HT-29 (cell line): ENCODE measurements at regions not wholly inside any gene's neighbourhood (a gene's known extent, or its start where the extent isn't known, plus 50 kb on each side); places are given as distances from the start of the nearest gene placed in this dataset.
A peak's percentile ranks its signal among the peaks of the same experiment; 100 is the strongest.

Experiments
- DNase-seq: peaks from one replicate; pipeline ENCODE4 v3.0.0-alpha.2; 2015; ENCODE audit warnings: low spot score

DNA sequence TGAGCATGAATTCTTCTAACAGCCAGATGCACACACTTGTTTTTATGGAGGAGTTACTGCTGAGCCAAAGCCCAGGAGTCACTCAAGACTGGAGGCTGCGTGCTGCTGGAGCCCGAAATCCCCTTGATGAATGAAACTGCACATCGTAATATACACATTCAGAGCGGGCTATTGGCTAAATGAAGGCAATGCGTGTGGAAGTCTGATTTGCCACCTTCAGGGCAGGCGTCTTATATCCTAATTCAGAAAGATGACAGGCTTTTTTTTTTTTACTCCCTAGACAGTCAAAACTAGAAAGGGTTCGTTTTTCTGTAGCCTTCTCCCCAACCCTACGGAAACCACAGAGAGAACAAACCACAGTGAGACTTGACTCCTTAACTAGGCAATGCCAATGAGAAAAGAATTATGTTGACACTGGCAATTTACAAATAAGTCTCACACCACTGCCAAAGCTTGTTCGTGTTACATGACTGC is 227.2 kb upstream of the KLF14 start:
- DNase-seq, result peak; percentile 75

DNA sequence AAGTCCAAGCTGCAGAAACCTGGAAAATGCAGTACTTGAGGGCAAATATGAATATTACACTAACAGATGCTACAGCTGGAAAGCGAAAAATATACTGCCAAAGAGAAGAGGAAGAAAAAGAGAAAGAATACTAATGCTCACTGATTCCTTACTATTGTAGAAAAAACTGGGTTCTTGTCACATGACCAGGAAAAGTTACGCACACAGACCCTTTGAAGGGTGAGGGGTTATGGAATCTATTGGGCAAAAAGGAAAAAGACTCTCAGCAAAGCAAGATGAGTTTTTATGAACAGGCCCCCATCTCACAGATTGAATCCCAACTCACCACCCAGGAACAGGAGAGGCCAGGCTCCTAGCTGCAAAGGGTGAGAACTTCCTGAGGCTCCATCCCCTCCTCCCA is 228.1 kb upstream of the KLF14 start:
- no peak for DNase-seq

DNA sequence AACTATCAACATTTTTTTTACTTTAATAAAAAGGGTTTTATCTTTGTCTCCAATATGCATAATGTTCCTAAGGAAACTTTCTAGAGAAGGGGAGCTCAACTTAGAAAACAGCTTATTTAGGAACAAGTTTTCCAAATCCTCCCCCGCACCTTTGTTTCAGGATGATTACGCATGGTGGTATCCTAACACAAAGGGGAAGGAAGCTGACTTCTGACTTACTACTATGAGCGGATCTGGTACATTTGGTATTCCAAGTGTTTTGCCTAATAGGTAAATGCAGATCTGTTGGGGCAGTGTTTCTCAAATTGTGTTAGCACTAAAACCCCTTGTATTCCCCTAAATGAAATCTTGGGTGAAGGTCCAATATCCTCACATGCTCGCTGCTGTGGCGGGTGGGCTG is 229.3 kb upstream of the KLF14 start:
- no peak for DNase-seq

- no peak for DNase-seq
These were observed 231.5 kb upstream of the KLF14 start for GRCh38 chr7:130965515-130965914.

DNA sequence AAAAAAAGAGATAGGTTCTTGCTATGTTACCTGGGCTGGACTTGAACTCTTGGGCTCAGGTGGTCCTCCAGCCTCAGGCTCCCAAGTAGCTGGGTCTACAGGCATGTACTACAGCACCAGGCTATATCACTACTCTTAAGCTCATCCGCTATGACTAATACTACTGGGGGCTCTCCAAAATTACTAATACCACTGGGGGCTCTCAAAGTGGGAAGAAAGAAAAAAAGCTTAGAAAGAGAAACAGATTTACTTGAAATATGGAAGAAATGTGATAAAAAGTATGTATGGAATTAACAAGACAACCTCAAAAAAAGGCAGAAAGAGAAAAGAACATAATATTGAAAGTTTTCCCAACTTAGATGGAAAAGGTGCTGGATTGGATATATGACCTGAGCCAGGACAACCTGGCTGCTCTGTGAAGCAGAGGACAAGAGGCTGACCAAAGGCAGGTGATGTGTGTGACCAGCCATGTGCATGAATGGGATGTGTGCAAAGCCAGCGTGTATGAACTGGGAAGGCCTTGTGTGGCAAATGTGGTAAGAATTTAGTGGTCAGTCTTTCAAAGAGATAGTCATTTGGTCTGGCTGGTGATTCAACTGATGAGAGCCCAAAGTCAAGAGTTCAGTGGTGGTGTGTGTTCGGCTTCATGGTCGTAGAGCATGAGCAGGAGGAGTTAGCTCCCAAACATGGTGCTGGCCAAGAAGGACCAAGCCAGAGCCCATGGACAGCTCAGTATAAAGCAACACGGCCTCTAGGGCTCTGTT is 232.4 kb upstream of the KLF14 start:
- DNase-seq, result no peak

DNA sequence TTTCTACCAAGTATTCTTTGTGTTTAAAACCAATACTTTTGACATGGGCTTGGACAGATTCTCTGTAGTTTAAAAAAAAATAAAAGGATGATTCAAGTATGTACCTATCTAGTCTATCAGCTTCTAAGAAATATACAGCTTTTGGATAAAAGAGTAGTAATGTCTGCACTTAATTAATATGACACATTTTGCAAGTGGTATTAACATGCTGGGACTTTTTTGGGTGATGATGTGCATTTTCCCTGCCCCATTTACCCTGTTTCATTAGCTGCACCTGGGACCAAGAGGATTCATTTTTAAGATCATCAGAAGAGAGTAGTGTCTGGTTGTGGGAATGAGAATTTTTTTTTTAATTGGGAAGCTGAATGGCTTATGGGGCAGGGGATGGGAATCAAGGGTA is 236.2 kb upstream of the KLF14 start:
- DNase-seq, result no peak

- no peak for DNase-seq
These were observed 236.7 kb upstream of the KLF14 start for GRCh38 chr7:130970696-130971095.

DNA sequence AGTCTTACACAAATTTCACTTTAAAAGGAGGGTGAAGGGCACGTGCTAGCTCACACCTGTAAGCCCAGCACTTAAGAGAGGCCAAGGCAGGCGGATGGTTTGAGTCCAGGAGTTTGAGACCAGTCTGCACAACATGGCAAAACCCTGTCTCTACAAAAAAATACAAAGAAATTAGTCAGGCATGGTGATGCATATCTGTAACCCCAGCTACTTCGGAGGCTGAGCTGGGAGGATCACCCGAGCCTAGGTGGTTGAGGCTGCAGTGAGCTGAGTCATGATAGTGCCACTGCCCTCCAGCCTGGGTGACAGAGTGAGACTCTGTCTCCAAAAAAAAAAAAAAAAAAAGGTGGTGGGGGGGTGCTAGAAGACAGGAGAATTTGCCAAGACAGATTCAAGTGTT is 237.3 kb upstream of the KLF14 start:
- no peak for DNase-seq

GRCh38 chr7:130972201-130972600 is 238.2 kb upstream of the KLF14 start:
- DNase-seq, result no peak

GRCh38 chr7:130973637-130974036 is 239.6 kb upstream of the KLF14 start:
- DNase-seq, result no peak

DNA sequence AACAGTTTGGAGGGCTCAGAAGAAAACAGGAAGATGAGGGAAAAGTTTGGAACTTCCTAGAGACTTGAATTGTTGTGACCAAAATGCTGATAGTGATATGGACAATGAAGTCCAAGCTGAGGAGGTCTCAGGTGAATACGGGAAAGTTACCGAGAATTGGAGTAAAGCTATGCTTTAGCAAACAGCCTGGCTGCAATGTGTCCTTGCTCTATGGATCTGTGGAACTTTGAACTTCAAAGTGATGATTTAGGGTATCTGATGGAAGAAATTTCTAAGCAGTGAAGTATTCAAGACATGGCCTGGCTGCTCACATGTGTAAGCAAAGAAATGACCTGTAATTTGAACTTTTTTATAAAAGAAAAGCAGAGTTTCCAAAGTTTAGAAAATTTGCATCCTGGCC is 240.2 kb upstream of the KLF14 start:
- no peak for DNase-seq

DNA sequence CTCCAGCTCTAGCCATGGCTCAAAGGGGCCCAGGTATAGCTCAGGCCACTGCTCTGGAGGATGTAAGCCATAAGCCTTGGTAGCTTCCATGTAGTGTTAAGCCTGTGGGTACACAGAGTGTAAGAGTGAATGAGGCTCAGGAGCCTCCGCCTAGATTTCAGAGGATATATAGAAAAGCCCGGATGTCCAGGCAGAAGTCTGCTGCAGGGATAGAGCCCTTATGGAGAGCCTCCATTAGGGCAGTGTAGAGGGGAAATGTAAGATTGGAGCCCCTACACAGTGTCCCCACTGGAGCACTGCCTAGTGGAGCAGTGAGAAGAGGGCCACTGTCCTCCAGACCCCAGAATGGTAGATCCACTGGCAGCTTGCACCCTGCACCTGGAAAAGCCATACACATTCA is 240.8 kb upstream of the KLF14 start:
- DNase-seq, result no peak

DNA sequence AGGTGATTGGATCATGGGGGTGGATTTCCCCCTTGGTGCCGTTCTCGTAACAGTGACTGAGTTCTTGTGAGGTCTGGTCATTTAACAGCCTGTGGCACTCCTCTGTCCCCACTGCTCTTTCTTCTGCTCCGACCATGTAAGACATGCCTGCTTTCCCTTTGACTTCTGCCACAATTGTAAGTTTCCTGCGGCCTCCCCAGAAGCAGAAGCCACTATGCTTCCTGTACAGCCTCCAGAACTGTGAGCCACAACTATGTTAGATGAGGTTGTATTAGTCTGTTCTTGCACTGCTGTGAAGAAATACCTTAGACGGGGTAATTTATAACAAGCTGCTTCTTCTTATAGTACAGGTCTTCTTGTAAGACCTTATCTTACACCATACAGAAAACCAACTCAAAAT is 241.7 kb upstream of the KLF14 start:
- DNase-seq, result no peak

DNA sequence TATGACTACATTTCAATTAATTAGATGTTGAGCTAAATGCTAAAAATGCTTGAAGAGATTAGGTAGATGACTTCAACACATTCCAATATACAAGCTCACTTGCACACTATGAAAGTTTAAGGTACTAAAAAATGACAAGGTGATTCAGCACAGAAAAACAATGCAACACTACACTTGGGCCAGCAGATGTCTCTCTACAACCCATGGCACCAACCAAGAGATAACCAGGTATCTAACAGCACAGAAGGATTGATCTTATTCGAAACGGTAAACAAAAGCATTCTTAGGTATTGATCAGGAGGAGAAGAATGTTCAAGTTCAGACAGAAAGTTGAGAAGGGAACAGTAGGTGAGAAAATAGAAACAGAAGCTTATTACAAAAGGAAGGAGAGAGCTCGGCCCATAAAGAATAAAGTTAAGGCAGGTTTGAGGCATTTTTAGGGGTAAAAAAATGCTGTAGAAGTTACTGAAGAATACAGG is 248.2 kb upstream of the KLF14 start:
- DNase-seq, result peak; percentile 71

- DNase-seq, result no peak
These were observed 248.6 kb upstream of the KLF14 start for GRCh38 chr7:130982651-130983050.

DNA sequence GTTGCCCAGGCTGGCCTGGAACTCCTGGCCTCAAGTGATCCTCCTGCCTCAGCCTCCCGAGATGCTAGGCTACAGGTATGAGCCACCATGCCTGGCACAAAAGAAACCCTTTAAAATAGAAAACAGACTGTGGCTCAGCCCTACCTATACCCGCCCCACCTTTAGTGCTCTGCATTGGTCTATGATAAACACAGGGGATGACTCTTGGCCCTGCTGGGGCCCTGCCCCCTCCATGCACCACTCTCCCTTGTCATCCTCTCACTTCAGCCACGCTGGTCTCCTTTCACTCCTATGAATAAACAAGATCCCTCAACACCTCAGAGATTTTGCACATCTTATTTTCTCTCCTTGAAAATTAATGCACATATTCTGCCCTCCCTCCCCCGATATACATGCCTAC is 251.4 kb upstream of the KLF14 start:
- no peak for DNase-seq

DNA sequence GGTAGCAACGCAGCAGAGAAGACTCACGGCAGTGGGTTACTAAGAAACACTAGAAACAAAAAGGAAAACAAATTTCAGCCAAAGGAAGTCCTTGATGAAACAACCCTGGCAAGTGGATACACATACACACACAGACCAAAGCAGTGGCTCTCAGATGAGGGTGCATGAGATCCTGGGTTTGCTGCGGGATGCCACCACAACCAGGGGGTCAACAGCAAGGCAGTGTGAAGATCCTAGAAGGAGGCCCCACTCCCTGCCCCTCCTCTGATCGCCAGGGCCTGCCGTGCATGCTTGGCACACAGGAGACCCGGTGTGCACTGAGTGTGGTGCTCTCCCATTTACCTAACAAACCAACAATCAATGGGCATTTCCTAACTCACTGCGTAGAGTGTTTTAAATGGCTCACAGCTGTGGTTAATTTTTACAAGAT is 252.3 kb upstream of the KLF14 start:
- DNase-seq, result no peak

DNA sequence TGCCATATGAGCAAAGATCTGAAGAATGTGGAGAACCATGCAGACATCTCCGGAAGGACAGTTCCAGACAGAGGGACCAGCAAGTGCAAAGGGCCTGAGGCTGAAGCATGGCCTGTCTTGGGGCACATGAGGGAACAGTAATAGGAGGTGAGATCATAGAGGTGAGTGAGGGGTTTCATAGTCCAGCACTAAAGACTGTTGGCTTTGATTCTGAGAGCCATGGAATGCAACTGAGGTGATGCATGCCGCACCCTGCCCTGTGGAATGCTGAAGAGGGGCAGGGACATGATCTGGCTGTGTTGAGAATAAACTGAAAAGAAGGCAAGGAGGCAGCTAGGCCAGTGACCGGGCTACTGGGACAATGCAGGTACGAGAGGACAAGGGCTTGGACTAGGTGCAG is 253.1 kb upstream of the KLF14 start:
- peak; percentile 30 for DNase-seq

DNA sequence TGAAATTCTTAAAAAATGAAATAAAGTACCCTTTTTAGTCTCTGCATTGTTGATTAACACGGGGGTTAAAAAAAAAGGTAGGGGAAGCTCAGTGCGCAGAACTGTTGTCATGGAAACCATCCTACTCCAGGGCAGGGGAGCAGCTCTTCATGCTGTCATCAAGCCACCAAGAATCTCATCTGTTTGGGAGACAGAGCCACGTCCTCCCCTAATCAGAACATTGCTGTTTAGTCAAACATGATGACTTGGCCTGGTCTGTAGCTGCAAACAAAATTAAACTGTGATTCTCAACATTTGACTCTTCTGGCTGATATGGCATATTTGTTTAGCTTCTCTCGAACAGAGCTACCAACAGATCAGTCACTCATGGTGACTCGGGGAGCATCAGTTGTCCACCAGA is 254.4 kb upstream of the KLF14 start:
- no peak for DNase-seq

GRCh38 chr7:130989101-130989795 is 255.2 kb upstream of the KLF14 start:
- DNase-seq, result peak; percentile 48

GRCh38 chr7:130990178-130990832 is 256.3 kb upstream of the KLF14 start:
- DNase-seq, result no peak

DNA sequence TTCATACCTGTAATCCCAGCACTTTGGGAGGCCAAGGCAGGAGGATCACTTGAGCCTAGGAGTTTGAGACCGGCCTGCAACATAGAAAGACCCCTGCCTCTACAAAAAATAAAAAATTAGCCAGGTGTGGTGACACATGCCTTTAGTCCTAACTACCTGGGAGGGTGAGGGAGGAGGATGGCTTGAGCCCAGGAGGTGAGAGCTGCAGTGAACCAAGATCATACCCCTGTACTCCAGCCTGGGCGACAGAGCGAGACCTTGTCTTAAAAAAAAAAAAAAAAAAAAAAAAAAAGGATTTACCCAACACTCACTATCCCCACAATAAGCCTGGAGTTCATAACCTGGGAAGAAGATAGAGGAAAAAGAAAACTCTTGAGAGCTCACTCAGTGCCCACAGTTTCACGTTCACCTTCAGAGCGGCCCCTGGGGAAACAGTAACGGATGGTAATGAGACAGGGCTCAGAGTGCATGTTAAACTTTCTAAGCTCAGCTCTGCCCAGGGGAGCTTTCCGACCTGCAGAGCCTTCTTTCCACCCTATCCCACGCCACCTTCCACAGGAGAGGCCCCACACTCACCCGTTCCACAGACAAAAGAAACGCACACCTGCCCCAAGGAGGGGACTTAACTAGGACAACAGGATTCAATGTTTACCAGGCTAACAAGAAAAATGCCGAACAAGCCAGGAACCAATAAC is 259.8 kb upstream of the KLF14 start:
- DNase-seq, result no peak
